ENCODE measurements at regions not wholly inside any gene's neighbourhood (a gene's known extent, or its start where the extent isn't known, plus 50 kb on each side); places are given as distances from the start of the nearest gene placed in this dataset.

GRCh38 chr10:8712656-8713055, 658.2 kb downstream of the GATA3 start:
- H3K27ac Mint-ChIP-seq: no peak overlapping the region
- peaks cover 4% of the 10 kb centered on the region for H3K9me3 Mint-ChIP-seq
- peaks cover 16% of the 10 kb centered on the region for H3K27me3 Mint-ChIP-seq
- no peaks in the 10 kb centered on the region for H3K36me3 Mint-ChIP-seq (ENCODE audit: low read depth)
- H3K4me3 Mint-ChIP-seq: no peak overlapping the region
- no peak for ATAC-seq (replicated peaks)
- H3K4me1 Mint-ChIP-seq: no peaks in the 10 kb centered on the region

DNA sequence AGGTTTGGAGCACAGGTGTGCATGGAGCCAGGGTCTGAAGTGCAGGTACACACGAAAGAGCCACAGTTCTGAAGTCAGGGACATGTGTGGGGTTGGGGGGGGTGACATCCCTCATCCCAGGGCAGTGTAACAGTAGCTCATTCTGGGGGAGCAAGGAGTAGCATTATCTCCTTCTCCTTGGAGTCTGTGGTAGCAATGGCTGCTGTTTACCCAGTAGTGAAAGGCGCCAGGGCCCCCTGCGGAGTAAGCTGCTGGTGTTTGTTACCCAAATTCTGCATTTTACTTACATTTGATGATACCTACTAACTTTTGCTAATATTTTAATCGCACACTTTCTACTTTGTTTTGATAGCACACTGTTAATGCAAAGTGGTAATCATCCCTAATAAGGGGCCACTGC, 665.5 kb downstream of the GATA3 start:
- Mint-ChIP-seq H3K27ac (no peak overlapping the region), H3K4me3 (no peak overlapping the region), H3K9me3 (peaks cover 21% of the 10 kb centered on the region), H3K4me1 (no peaks in the 10 kb centered on the region), H3K27me3 (no peaks in the 10 kb centered on the region), H3K36me3 (ENCODE audit: low read depth) (no peaks in the 10 kb centered on the region)
- ATAC-seq (replicated peaks): no peak

DNA sequence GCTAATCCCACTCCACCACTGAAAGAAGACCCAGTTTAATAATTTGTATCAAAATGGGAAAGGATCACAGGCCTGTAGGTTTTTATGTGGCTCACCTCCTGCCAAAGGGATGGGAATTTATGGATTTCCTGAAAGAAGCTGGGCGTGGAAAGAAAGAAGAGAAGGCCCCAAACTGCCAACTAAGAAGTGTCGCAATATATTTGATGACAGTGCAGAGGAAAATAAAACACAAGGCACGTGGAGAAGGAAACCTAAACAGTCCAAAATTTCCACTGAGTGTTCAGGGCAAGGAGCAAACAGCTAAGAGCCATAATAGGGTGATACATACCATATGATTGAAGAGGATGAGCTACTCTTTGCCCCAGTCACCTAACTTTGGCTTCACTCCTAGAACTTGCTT, 667.2 kb downstream of the GATA3 start:
- Mint-ChIP-seq H3K9me3 (peaks cover 17% of the 10 kb centered on the region), H3K36me3 (ENCODE audit: low read depth) (no peaks in the 10 kb centered on the region), H3K4me1 (no peaks in the 10 kb centered on the region), H3K27me3 (peaks cover 3% of the 10 kb centered on the region), H3K27ac (no peak overlapping the region), H3K4me3 (no peak overlapping the region)
- ATAC-seq (replicated peaks): no peak

GRCh38 chr10:8722835-8723234, 668.3 kb downstream of the GATA3 start:
- no peaks in the 10 kb centered on the region for H3K4me1 Mint-ChIP-seq
- peaks cover 7% of the 10 kb centered on the region for H3K27me3 Mint-ChIP-seq
- H3K4me3 Mint-ChIP-seq: no peak overlapping the region
- no peak overlapping the region for H3K27ac Mint-ChIP-seq
- peaks cover 17% of the 10 kb centered on the region for H3K9me3 Mint-ChIP-seq
- ATAC-seq (replicated peaks): no peak
- H3K36me3 Mint-ChIP-seq (ENCODE audit: low read depth): no peaks in the 10 kb centered on the region

- Mint-ChIP-seq H3K27me3 (peaks cover 22% of the 10 kb centered on the region), H3K36me3 (ENCODE audit: low read depth) (no peaks in the 10 kb centered on the region)
These were observed 670.9 kb downstream of the GATA3 start for GRCh38 chr10:8725343-8725742.

DNA sequence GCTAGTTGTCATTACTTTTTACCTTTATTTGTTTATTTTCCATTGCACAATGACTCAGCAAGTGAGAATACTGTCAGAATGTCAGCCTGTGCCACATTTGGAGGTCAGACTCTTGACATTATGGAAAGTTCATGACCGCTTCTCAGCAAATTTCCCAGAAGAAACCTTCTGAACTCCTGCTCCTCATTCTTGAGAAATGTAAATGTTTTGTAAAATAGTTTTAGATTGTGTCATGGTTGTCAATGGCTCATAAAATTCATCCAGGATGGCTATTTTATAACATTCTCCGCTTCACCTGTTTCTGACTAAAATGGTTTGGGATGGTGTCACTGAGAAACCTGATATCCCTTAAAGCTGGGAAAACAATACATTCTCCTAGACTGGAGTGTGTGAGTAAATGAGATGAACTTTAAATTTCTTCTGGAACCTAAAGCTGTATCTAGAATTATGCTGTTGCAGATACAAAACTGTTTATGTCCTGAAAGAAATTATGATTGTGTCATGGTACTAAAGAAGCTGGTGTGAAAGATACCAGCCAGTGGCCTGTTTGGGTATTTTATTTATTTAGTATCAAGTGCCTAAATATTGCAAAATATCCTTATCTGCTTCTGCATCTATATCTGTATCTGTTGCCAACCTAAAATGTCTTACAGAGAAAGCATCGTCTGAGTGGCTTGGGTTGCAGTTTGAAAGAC, 671.7 kb downstream of the GATA3 start:
- H3K36me3 Mint-ChIP-seq (ENCODE audit: low read depth): no peaks in the 10 kb centered on the region
- H3K4me3 Mint-ChIP-seq: no peak overlapping the region
- peaks cover 4% of the 10 kb centered on the region for H3K9me3 Mint-ChIP-seq
- H3K27ac Mint-ChIP-seq: no peak overlapping the region
- no peaks in the 10 kb centered on the region for H3K4me1 Mint-ChIP-seq
- no peak for ATAC-seq (replicated peaks)
- peaks cover 22% of the 10 kb centered on the region for H3K27me3 Mint-ChIP-seq

More at GRCh38 chr10:8725343-8725742, 670.9 kb downstream of the GATA3 start:
- no peak for ATAC-seq (replicated peaks)
- peaks cover 4% of the 10 kb centered on the region for H3K9me3 Mint-ChIP-seq
- no peak overlapping the region for H3K27ac Mint-ChIP-seq
- no peaks in the 10 kb centered on the region for H3K4me1 Mint-ChIP-seq
- H3K4me3 Mint-ChIP-seq: no peak overlapping the region

DNA sequence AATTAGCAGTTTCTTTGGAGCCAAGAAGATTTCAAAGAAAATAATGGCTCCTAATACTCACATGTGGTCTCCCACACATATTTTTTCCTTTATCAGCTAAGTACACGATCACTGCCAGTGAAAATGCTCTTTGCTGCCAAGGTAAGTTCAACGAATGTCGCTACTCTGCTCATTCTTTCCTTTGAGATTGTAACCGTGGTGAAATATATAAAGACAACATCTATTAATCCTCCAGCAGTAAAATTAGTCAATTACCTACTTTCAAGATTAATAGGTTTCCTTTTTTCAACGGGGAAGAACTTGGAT, 672.2 kb downstream of the GATA3 start:
- H3K27ac Mint-ChIP-seq: no peak overlapping the region
- H3K9me3 Mint-ChIP-seq: peaks cover 4% of the 10 kb centered on the region
- no peak for ATAC-seq (replicated peaks)
- H3K27me3 Mint-ChIP-seq: peaks cover 22% of the 10 kb centered on the region
- H3K36me3 Mint-ChIP-seq (ENCODE audit: low read depth): no peaks in the 10 kb centered on the region
- no peak overlapping the region for H3K4me3 Mint-ChIP-seq
- H3K4me1 Mint-ChIP-seq: no peaks in the 10 kb centered on the region

DNA sequence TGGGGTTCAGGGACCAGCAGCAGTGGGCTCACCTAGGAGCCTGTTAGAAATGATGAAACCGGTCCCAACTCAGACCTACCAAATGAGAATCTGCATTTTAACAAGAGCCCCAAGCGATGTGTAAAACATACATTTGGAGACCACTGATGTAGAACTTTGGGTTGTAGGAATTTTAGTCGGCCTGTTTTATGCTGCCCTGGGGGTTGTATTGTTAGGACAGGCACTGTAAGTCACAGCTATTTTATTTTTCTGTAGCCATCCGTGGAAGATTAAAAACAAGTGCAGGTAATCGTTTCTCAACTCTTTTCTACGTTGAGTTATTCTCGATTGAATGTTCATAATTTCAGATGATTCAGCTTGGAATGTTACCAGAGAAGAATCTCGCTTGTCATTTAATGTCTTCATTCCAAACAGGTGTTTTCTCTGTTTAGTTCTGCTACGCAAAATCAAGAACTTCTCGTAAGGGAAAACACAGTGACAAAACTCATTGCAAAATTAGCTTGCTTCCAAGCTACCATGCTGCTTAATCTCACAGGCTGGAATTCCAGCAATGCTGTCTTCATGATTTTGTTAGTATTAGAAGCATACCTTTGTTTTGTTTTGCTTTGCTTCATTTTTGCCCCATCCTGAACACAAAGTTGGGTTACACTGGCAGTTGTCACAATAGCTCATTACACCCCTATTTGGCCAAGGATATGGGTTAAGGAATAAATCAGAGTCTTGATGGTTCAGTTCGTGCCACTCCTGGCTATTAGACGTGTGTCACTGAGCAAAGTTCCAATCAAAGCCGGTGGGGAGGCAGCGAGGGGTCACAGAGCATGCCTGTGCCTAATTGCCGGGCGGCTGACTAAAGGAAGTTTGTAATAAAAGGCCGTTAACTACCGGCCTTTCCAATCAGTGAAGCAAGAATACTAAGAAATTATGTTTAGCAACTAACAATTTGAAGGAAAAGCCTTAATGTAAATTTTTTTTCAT, 676.9 kb downstream of the GATA3 start:
- peaks cover 28% of the 10 kb centered on the region for H3K27me3 Mint-ChIP-seq
- H3K4me3 Mint-ChIP-seq: no peak overlapping the region
- ATAC-seq (replicated peaks): no peak
- no peaks in the 10 kb centered on the region for H3K36me3 Mint-ChIP-seq (ENCODE audit: low read depth)
- no peaks in the 10 kb centered on the region for H3K4me1 Mint-ChIP-seq
- no peak overlapping the region for H3K27ac Mint-ChIP-seq
- H3K9me3 Mint-ChIP-seq: no peaks in the 10 kb centered on the region

GRCh38 chr10:8738987-8739386, 684.5 kb downstream of the GATA3 start:
- Mint-ChIP-seq H3K9me3 (no peaks in the 10 kb centered on the region), H3K4me3 (no peak overlapping the region), H3K27me3 (peaks cover 9% of the 10 kb centered on the region), H3K4me1 (no peaks in the 10 kb centered on the region), H3K27ac (no peak overlapping the region), H3K36me3 (ENCODE audit: low read depth) (no peaks in the 10 kb centered on the region)
- no peak for ATAC-seq (replicated peaks)

DNA sequence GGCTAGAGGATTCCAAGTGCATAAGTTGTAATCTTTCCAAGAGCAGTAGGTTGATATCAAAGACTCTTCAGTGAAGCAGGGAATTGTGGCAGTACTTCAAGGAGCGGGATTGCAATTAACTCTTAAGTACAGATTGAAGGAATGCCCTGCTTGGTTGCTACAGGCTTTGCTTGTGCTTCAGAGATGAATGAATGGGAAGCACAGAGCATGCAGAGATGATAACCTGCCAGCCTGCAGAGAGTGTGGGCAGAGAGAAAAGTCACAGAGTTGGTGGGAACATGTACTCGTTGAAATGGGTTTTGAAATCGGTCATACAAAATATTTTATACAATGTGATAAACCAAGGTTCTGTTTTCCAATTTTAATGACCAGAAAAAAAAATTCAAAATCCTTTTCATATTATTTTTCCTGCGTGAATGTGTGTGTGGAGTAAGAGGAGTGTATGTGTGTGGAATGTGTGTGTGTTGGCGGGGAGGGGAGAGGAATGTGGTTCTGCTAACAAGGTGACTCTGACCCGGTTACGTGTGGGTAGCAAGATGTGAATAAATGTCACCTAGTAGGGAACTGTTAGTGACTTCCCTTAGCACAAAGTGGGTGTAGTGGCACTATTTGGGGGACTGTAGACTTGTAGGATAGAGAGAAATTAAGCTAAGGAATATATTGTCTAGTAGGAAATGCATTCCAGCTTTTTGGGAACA, 697.8 kb downstream of the GATA3 start:
- Mint-ChIP-seq H3K27me3 (peaks cover 27% of the 10 kb centered on the region), H3K9me3 (peaks cover 6% of the 10 kb centered on the region), H3K36me3 (ENCODE audit: low read depth) (no peaks in the 10 kb centered on the region), H3K4me1 (no peaks in the 10 kb centered on the region), H3K4me3 (no peak overlapping the region), H3K27ac (no peak overlapping the region)
- no peak for ATAC-seq (replicated peaks)

GRCh38 chr10:8758029-8758428, 703.5 kb downstream of the GATA3 start:
- no peak for ATAC-seq (replicated peaks)
- peaks cover 20% of the 10 kb centered on the region for H3K27me3 Mint-ChIP-seq
- peaks cover 8% of the 10 kb centered on the region for H3K9me3 Mint-ChIP-seq
- H3K4me1 Mint-ChIP-seq: no peaks in the 10 kb centered on the region
- H3K27ac Mint-ChIP-seq: no peak overlapping the region
- no peak overlapping the region for H3K4me3 Mint-ChIP-seq
- no peaks in the 10 kb centered on the region for H3K36me3 Mint-ChIP-seq (ENCODE audit: low read depth)

GRCh38 chr10:8766899-8767298, 712.4 kb downstream of the GATA3 start:
- Mint-ChIP-seq H3K27me3 (peaks cover 19% of the 10 kb centered on the region), H3K4me3 (no peak overlapping the region), H3K36me3 (ENCODE audit: low read depth) (no peaks in the 10 kb centered on the region), H3K4me1 (no peaks in the 10 kb centered on the region), H3K27ac (no peak overlapping the region), H3K9me3 (no peaks in the 10 kb centered on the region)
- no peak for ATAC-seq (replicated peaks)

GRCh38 chr10:8767591-8767990, 713.1 kb downstream of the GATA3 start:
- no peak for ATAC-seq (replicated peaks)
- Mint-ChIP-seq H3K36me3 (ENCODE audit: low read depth) (no peaks in the 10 kb centered on the region), H3K27ac (no peak overlapping the region), H3K27me3 (peaks cover 18% of the 10 kb centered on the region), H3K4me1 (no peaks in the 10 kb centered on the region), H3K9me3 (no peaks in the 10 kb centered on the region), H3K4me3 (no peak overlapping the region)

DNA sequence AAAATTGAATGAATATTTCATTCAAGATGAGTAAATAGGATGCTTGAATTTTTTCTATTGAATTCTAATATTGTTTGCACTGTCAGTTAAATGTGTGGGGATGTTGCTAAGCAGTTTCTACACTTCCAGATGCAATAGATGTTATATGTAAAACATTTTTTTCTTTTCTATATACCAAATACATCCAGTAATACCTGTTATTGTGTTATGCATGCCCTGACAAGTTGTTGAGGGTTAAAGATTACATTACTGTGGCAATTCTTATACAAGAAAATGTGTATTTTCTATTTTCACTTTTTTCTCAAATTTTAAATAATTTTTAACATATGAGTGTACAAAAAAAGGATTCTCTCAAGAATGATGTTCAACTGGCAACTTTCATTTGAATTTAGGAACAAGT, 713.9 kb downstream of the GATA3 start:
- Mint-ChIP-seq H3K4me3 (no peak overlapping the region), H3K27ac (no peak overlapping the region), H3K36me3 (ENCODE audit: low read depth) (no peaks in the 10 kb centered on the region), H3K27me3 (peaks cover 11% of the 10 kb centered on the region), H3K9me3 (no peaks in the 10 kb centered on the region), H3K4me1 (no peaks in the 10 kb centered on the region)
- no peak for ATAC-seq (replicated peaks)

GRCh38 chr10:8768852-8769251, 714.4 kb downstream of the GATA3 start:
- no peak for ATAC-seq (replicated peaks)
- no peaks in the 10 kb centered on the region for H3K9me3 Mint-ChIP-seq
- H3K4me1 Mint-ChIP-seq: no peaks in the 10 kb centered on the region
- H3K27ac Mint-ChIP-seq: no peak overlapping the region
- no peak overlapping the region for H3K4me3 Mint-ChIP-seq
- peaks cover 9% of the 10 kb centered on the region for H3K27me3 Mint-ChIP-seq
- no peaks in the 10 kb centered on the region for H3K36me3 Mint-ChIP-seq (ENCODE audit: low read depth)

All from activated T-helper 17 cell treated with anti-CD3 and anti-CD28 coated beads, Interleukin-2, amount 50 U/mL, for 72 hours (primary cell).